ENCODE measurements at regions not wholly inside any gene's neighbourhood (a gene's known extent, or its start where the extent isn't known, plus 50 kb on each side); places are given as distances from the start of the nearest gene placed in this dataset.

GRCh38 chr2:234292205-234292961, 204.5 kb downstream of the ARL4C start:
- no peaks in the 10 kb centered on the region for H3K9me2 ChIP-seq (replicated peaks; ENCODE audit: control insufficient read depth, low read length)
- TF ChIP-seq CTCF (IDR thresholded peaks at IDR 0.05; ENCODE audit: low read depth, low read length, poor library complexity, severe bottlenecking) (no peak), EZH2phosphoT487 (IDR thresholded peaks at IDR 0.05; ENCODE audit: borderline replicate concordance, low read length) (no peak)
- H3K4me1 ChIP-seq (ENCODE audit: control insufficient read depth, low read length), result peaks cover 55% of the 10 kb centered on the region
- H3K4me2 ChIP-seq (ENCODE audit: low read length), result peak overlapping the region; percentile 36
- peaks cover 8% of the 10 kb centered on the region; the same call in 1 of the 2 replicates for H3K36me3 ChIP-seq (ENCODE audit: control insufficient read depth, low read length)
- peak overlapping the region; percentile 81 for H3K27ac ChIP-seq (ENCODE audit: low read depth, low read length)
- H3K4me3 ChIP-seq (ENCODE audit: low read length), result peak overlapping the region; percentile 16
- H3K79me2 ChIP-seq (ENCODE audit: control insufficient read depth, low read length), result no peaks in the 10 kb centered on the region
- no peaks in the 10 kb centered on the region for H3K27me3 ChIP-seq (ENCODE audit: control insufficient read depth, low read length)
- H3F3A ChIP-seq (ENCODE audit: control insufficient read depth, insufficient read depth), result 0 out of 2 replicates have a peak, but pooled peaks cover 3% of the 10 kb centered on the region
- no peaks in the 10 kb centered on the region for H4K20me1 ChIP-seq (ENCODE audit: control insufficient read depth, insufficient read depth, low read depth, low read length)
- H3K9me3 ChIP-seq (ENCODE audit: control insufficient read depth, insufficient read depth, low read length), result no peaks in the 10 kb centered on the region

- H3K4me3 ChIP-seq (ENCODE audit: low read length), result peak overlapping the region; percentile 16; the same call in 1 of the 2 replicates
- TF ChIP-seq CTCF (IDR thresholded peaks at IDR 0.05; ENCODE audit: low read depth, low read length, poor library complexity, severe bottlenecking), result no peak
- TF ChIP-seq EZH2phosphoT487 (IDR thresholded peaks at IDR 0.05; ENCODE audit: borderline replicate concordance, low read length), result no peak
- peak overlapping the region; percentile 36 for H3K4me2 ChIP-seq (ENCODE audit: low read length)
- H3K4me1 ChIP-seq (ENCODE audit: control insufficient read depth, low read length), result peaks cover 55% of the 10 kb centered on the region
- peak overlapping the region; percentile 81 for H3K27ac ChIP-seq (ENCODE audit: low read depth, low read length)
- peaks cover 8% of the 10 kb centered on the region; the same call in 1 of the 2 replicates for H3K36me3 ChIP-seq (ENCODE audit: control insufficient read depth, low read length)
- no peaks in the 10 kb centered on the region for H3K9me2 ChIP-seq (replicated peaks; ENCODE audit: control insufficient read depth, low read length)
- no peaks in the 10 kb centered on the region for H3K27me3 ChIP-seq (ENCODE audit: control insufficient read depth, low read length)
- H3F3A ChIP-seq (ENCODE audit: control insufficient read depth, insufficient read depth), result 0 out of 2 replicates have a peak, but pooled peaks cover 3% of the 10 kb centered on the region
- H3K9me3 ChIP-seq (ENCODE audit: control insufficient read depth, insufficient read depth, low read length), result no peaks in the 10 kb centered on the region
- no peaks in the 10 kb centered on the region for H4K20me1 ChIP-seq (ENCODE audit: control insufficient read depth, insufficient read depth, low read depth, low read length)
- no peaks in the 10 kb centered on the region for H3K79me2 ChIP-seq (ENCODE audit: control insufficient read depth, low read length)
Measured at GRCh38 chr2:234291765-234292204, 205.1 kb downstream of the ARL4C start.

GRCh38 chr2:234290671-234291070, 206.2 kb downstream of the ARL4C start:
- no peak overlapping the region for H3K4me2 ChIP-seq (ENCODE audit: low read length)
- H3F3A ChIP-seq (ENCODE audit: control insufficient read depth, insufficient read depth), result 0 out of 2 replicates have a peak, but pooled peaks cover 3% of the 10 kb centered on the region
- no peaks in the 10 kb centered on the region for H3K9me3 ChIP-seq (ENCODE audit: control insufficient read depth, insufficient read depth, low read length)
- H3K9me2 ChIP-seq (replicated peaks; ENCODE audit: control insufficient read depth, low read length), result no peaks in the 10 kb centered on the region
- H3K27ac ChIP-seq (ENCODE audit: low read depth, low read length), result no peak overlapping the region
- H3K4me1 ChIP-seq (ENCODE audit: control insufficient read depth, low read length), result peaks cover 55% of the 10 kb centered on the region
- no peaks in the 10 kb centered on the region for H3K79me2 ChIP-seq (ENCODE audit: control insufficient read depth, low read length)
- H3K36me3 ChIP-seq (ENCODE audit: control insufficient read depth, low read length), result peaks cover 8% of the 10 kb centered on the region; the same call in 1 of the 2 replicates
- H4K20me1 ChIP-seq (ENCODE audit: control insufficient read depth, insufficient read depth, low read depth, low read length), result no peaks in the 10 kb centered on the region
- no peak overlapping the region for H3K4me3 ChIP-seq (ENCODE audit: low read length)
- H3K27me3 ChIP-seq (ENCODE audit: control insufficient read depth, low read length), result no peaks in the 10 kb centered on the region
- no peak for TF ChIP-seq CTCF (IDR thresholded peaks at IDR 0.05; ENCODE audit: low read depth, low read length, poor library complexity, severe bottlenecking)
- TF ChIP-seq EZH2phosphoT487 (IDR thresholded peaks at IDR 0.05; ENCODE audit: borderline replicate concordance, low read length), result no peak
